Ishikawa (cell line): ENCODE measurements at regions not wholly inside any gene's neighbourhood (a gene's known extent, or its start where the extent isn't known, plus 50 kb on each side); places are given as distances from the start of the nearest gene placed in this dataset.

Experiments used
- CEBPB ChIP-seq: IDR thresholded peaks from 2 replicates; pipeline ENCODE4 v1.6.1; 2012
- CREB1 ChIP-seq: IDR thresholded peaks from 2 replicates; pipeline ENCODE4 v1.6.1; 2012; ENCODE audit warnings: low read depth
- EGR1 ChIP-seq: IDR thresholded peaks from 2 replicates; pipeline ENCODE4 v1.6.1; 2012
- EP300 ChIP-seq: IDR thresholded peaks from 2 replicates; pipeline ENCODE4 v1.6.1; 2012; ENCODE audit warnings: borderline replicate concordance
- FOXM1 ChIP-seq: IDR thresholded peaks from 2 replicates; pipeline ENCODE4 v1.6.1; 2012; ENCODE audit warnings: low read depth, borderline replicate concordance
- NFIC ChIP-seq: IDR thresholded peaks from 2 replicates; pipeline ENCODE4 v1.6.1; 2012
- RAD21 ChIP-seq: IDR thresholded peaks from 2 replicates; pipeline ENCODE4 v1.6.1; 2012; ENCODE audit warnings: low read depth
- TAF1 ChIP-seq: IDR thresholded peaks from 2 replicates; pipeline ENCODE4 v1.6.1; 2012; ENCODE audit warnings: low read depth, mild to moderate bottlenecking
- TCF12 ChIP-seq: IDR thresholded peaks from 2 replicates; pipeline ENCODE4 v1.6.1; 2012; ENCODE audit warnings: low read depth
- TEAD4 ChIP-seq: IDR thresholded peaks from 2 replicates; pipeline ENCODE4 v1.6.1; 2012
- USF1 ChIP-seq: IDR thresholded peaks from 2 replicates; pipeline ENCODE4 v1.6.1; 2012
- YY1 ChIP-seq: IDR thresholded peaks from 2 replicates; pipeline ENCODE4 v1.6.1; 2012; ENCODE audit warnings: low read depth
- ZBTB7A ChIP-seq: IDR thresholded peaks from 2 replicates; pipeline ENCODE4 v1.6.1; 2012; ENCODE audit warnings: low read depth
- TF ChIP-seq, protein P1 (sequence below): IDR thresholded peaks from 2 replicates; pipeline ENCODE4 v1.6.1; 2012; ENCODE audit warnings: low read depth, mild to moderate bottlenecking
- TF ChIP-seq, protein P2 (sequence below): IDR thresholded peaks from 2 replicates; pipeline ENCODE4 v1.6.1; 2012

GRCh38 chr10:131636116-131636515, 264.7 kb upstream of the PPP2R2D start:
- TF ChIP-seq, protein P1, sequence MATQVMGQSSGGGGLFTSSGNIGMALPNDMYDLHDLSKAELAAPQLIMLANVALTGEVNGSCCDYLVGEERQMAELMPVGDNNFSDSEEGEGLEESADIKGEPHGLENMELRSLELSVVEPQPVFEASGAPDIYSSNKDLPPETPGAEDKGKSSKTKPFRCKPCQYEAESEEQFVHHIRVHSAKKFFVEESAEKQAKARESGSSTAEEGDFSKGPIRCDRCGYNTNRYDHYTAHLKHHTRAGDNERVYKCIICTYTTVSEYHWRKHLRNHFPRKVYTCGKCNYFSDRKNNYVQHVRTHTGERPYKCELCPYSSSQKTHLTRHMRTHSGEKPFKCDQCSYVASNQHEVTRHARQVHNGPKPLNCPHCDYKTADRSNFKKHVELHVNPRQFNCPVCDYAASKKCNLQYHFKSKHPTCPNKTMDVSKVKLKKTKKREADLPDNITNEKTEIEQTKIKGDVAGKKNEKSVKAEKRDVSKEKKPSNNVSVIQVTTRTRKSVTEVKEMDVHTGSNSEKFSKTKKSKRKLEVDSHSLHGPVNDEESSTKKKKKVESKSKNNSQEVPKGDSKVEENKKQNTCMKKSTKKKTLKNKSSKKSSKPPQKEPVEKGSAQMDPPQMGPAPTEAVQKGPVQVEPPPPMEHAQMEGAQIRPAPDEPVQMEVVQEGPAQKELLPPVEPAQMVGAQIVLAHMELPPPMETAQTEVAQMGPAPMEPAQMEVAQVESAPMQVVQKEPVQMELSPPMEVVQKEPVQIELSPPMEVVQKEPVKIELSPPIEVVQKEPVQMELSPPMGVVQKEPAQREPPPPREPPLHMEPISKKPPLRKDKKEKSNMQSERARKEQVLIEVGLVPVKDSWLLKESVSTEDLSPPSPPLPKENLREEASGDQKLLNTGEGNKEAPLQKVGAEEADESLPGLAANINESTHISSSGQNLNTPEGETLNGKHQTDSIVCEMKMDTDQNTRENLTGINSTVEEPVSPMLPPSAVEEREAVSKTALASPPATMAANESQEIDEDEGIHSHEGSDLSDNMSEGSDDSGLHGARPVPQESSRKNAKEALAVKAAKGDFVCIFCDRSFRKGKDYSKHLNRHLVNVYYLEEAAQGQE, result no peak
- TF ChIP-seq TAF1 (no peak), CEBPB (no peak), YY1 (no peak), NFIC (no peak), TEAD4 (no peak), TCF12 (no peak), FOXM1 (no peak), EGR1 (no peak), EP300 (no peak), RAD21 (no peak), USF1 (no peak), ZBTB7A (no peak), CREB1 (no peak)
- TF ChIP-seq, protein P2, sequence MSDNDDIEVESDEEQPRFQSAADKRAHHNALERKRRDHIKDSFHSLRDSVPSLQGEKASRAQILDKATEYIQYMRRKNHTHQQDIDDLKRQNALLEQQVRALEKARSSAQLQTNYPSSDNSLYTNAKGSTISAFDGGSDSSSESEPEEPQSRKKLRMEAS, result no peak

DNA sequence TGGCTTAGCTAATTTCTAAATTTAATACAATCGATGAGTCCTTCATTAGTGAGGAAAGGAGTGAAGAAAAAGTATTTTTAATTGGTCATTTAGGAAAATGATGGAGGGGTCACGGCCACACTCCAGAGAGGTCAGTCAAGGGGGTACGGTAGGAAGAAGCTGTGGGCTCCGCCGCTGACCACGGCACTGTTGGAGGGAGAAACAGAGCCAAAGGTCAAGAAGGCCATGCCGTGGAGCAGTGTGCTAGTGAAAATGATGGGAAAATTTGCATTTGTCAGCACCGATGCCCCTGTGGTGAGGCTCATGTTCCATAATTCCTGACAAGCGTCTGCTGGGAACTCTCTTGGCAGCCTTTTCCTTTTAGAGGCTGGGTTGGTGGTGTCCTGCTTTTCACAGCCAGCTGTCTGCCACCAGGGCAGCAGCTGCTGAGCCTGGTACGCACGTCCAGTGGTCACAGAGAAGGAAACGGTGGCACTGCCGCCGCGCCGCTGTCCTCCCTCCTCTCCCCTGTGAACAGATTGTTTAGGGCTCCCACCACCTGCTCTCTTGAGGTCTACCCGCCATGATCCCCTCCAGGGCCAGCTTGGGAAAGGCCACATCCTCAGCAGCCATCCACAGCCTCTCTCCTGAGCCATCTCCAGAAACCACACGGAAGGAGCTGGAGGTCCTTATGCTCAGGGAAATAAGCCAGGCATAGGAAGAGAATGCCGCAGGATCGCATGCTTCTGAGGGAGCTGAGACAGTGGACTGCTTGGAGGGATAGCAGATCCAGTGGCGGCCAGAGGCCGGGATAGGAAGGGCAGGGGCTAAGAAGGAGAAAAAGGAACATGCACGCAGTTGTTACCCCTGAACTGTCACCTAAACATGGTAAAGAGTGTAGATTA, 263.7 kb upstream of the PPP2R2D start:
- TF ChIP-seq YY1, result no peak
- TF ChIP-seq TAF1, result no peak
- TF ChIP-seq CEBPB, result no peak
- no peak for TF ChIP-seq EP300
- TF ChIP-seq RAD21, result no peak
- no peak for TF ChIP-seq FOXM1
- no peak for TF ChIP-seq EGR1
- TF ChIP-seq CREB1, result no peak
- no peak for TF ChIP-seq TCF12

- TF ChIP-seq CREB1 (no peak), TAF1 (no peak), ZBTB7A (no peak), RAD21 (no peak), YY1 (no peak), EP300 (no peak), TEAD4 (no peak), CEBPB (no peak), TCF12 (no peak), EGR1 (no peak)
- TF ChIP-seq, protein P1, result no peak
Observed at GRCh38 chr10:131638049-131638879, 262.5 kb upstream of the PPP2R2D start.

- TF ChIP-seq RAD21, result no peak
- no peak for TF ChIP-seq EP300
- TF ChIP-seq CEBPB, result no peak
- no peak for TF ChIP-seq NFIC
- TF ChIP-seq YY1, result no peak
- no peak for TF ChIP-seq FOXM1
- TF ChIP-seq USF1, result no peak
- no peak for TF ChIP-seq TEAD4
- no peak for TF ChIP-seq TCF12
- TF ChIP-seq EGR1, result no peak
- TF ChIP-seq, protein P2, result no peak
- no peak for TF ChIP-seq ZBTB7A
- TF ChIP-seq, protein P1, result no peak
Observed at GRCh38 chr10:131638880-131639278, 261.9 kb upstream of the PPP2R2D start.
